ENCODE measurements at regions not wholly inside any gene's neighbourhood (a gene's known extent, or its start where the extent isn't known, plus 50 kb on each side); places are given as distances from the start of the nearest gene placed in this dataset.

- H3K27me3 ChIP-seq (ENCODE audit: insufficient read depth, low read depth, severe bottlenecking) = no peaks in the 10 kb centered on the region
- TF ChIP-seq, protein P1, sequence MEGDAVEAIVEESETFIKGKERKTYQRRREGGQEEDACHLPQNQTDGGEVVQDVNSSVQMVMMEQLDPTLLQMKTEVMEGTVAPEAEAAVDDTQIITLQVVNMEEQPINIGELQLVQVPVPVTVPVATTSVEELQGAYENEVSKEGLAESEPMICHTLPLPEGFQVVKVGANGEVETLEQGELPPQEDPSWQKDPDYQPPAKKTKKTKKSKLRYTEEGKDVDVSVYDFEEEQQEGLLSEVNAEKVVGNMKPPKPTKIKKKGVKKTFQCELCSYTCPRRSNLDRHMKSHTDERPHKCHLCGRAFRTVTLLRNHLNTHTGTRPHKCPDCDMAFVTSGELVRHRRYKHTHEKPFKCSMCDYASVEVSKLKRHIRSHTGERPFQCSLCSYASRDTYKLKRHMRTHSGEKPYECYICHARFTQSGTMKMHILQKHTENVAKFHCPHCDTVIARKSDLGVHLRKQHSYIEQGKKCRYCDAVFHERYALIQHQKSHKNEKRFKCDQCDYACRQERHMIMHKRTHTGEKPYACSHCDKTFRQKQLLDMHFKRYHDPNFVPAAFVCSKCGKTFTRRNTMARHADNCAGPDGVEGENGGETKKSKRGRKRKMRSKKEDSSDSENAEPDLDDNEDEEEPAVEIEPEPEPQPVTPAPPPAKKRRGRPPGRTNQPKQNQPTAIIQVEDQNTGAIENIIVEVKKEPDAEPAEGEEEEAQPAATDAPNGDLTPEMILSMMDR (IDR thresholded peaks at IDR 0.05; ENCODE audit: low read depth, low read length) = no peak
- no peaks in the 10 kb centered on the region for H3K36me3 ChIP-seq
- H3K4me3 ChIP-seq (ENCODE audit: low read depth, low read length) = no peak overlapping the region
- H3K27ac ChIP-seq = no peak overlapping the region
- no peak for DNase-seq
- no peaks in the 10 kb centered on the region for H3K9me3 ChIP-seq (ENCODE audit: severe bottlenecking)
Observed at GRCh38 chr10:55287346-55287745, 486.3 kb upstream of the PCDH15 start.

GRCh38 chr10:55283031-55283430 is 482.0 kb upstream of the PCDH15 start:
- Histone ChIP-seq H3K27ac (no peak overlapping the region), H3K27me3 (ENCODE audit: insufficient read depth, low read depth, severe bottlenecking) (no peaks in the 10 kb centered on the region), H3K9me3 (ENCODE audit: severe bottlenecking) (no peaks in the 10 kb centered on the region), H3K36me3 (no peaks in the 10 kb centered on the region), H3K4me3 (ENCODE audit: low read depth, low read length) (no peak overlapping the region)
- no peak for DNase-seq
- TF ChIP-seq, protein P1 (IDR thresholded peaks at IDR 0.05; ENCODE audit: low read depth, low read length) = no peak

DNA sequence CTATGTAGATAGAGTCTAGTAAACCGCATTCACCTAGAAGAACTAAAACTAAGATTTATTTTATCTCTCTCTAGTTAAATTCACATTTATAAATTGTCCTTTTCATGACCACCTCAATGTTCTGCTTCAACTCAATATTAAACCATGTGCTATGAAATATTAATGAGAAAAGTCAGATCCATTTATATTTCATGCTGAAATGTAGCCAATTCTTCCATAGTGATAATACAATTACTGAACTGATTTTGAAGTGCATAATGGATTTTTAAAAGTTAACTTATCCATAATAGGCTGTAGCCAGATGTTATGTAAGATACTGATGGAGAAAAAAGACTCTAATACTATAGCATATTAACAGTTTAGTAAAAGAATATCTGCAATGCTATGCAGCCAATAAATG is 479.7 kb upstream of the PCDH15 start:
- H3K9me3 ChIP-seq (ENCODE audit: severe bottlenecking) = no peaks in the 10 kb centered on the region
- no peak overlapping the region for H3K4me3 ChIP-seq (ENCODE audit: low read depth, low read length)
- TF ChIP-seq, protein P1 (IDR thresholded peaks at IDR 0.05; ENCODE audit: low read depth, low read length) = no peak
- no peaks in the 10 kb centered on the region for H3K27me3 ChIP-seq (ENCODE audit: insufficient read depth, low read depth, severe bottlenecking)
- H3K36me3 ChIP-seq = no peaks in the 10 kb centered on the region
- no peak for DNase-seq
- H3K27ac ChIP-seq = no peak overlapping the region

- DNase-seq = no peak
- H3K27ac ChIP-seq = no peak overlapping the region
- TF ChIP-seq, protein P1 (IDR thresholded peaks at IDR 0.05; ENCODE audit: low read depth, low read length) = no peak
Observed at GRCh38 chr10:55277549-55277948, 476.5 kb upstream of the PCDH15 start.

DNA sequence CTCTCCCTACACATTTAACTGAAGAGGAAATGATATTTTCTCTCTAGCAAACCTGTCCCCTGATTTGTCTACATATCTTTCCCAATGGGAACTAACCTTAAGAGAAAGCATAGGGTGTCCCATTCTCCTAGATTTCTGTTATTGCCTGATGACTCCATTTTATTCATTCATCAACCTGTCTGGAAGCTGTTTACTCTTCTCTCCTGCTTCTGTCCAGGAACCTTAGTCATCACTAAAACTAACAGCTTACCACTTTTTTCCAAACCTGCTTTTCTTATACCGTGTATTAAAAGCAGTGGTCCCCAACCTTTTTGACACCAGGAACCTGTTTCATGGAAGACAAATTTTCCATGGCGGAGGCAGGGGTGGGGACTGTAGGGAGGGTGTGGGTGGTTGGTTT is 473.3 kb upstream of the PCDH15 start:
- no peak overlapping the region for H3K27ac ChIP-seq
- TF ChIP-seq, protein P1 (IDR thresholded peaks at IDR 0.05; ENCODE audit: low read depth, low read length) = no peak
- H3K9me3 ChIP-seq (ENCODE audit: severe bottlenecking) = no peaks in the 10 kb centered on the region
- no peaks in the 10 kb centered on the region for H3K27me3 ChIP-seq (ENCODE audit: insufficient read depth, low read depth, severe bottlenecking)
- no peak for DNase-seq
- no peaks in the 10 kb centered on the region for H3K36me3 ChIP-seq
- no peak overlapping the region for H3K4me3 ChIP-seq (ENCODE audit: low read depth, low read length)

More at GRCh38 chr10:55277549-55277948, 476.5 kb upstream of the PCDH15 start:
- Histone ChIP-seq H3K9me3 (ENCODE audit: severe bottlenecking) (no peaks in the 10 kb centered on the region), H3K27me3 (ENCODE audit: insufficient read depth, low read depth, severe bottlenecking) (no peaks in the 10 kb centered on the region), H3K36me3 (no peaks in the 10 kb centered on the region), H3K4me3 (ENCODE audit: low read depth, low read length) (no peak overlapping the region)

- no peak overlapping the region for H3K27ac ChIP-seq
- TF ChIP-seq, protein P1 (IDR thresholded peaks at IDR 0.05; ENCODE audit: low read depth, low read length) = no peak
- H3K9me3 ChIP-seq (ENCODE audit: severe bottlenecking) = no peaks in the 10 kb centered on the region
- no peaks in the 10 kb centered on the region for H3K36me3 ChIP-seq
- no peak for DNase-seq
- H3K4me3 ChIP-seq (ENCODE audit: low read depth, low read length) = no peak overlapping the region
- H3K27me3 ChIP-seq (ENCODE audit: insufficient read depth, low read depth, severe bottlenecking) = no peaks in the 10 kb centered on the region
Observed at GRCh38 chr10:55273946-55274345, 472.9 kb upstream of the PCDH15 start.
